T-helper 2 cell treated with Interferon-gamma antibody and Interleukin-4, amounts not matched to agents 5 μg/mL and 100 μg/mL, for 36 hours (primary cell): ENCODE measurements at regions not wholly inside any gene's neighbourhood (a gene's known extent, or its start where the extent isn't known, plus 50 kb on each side); places are given as distances from the start of the nearest gene placed in this dataset.

Source experiments
- DNase-seq: peaks from one replicate; pipeline ENCODE4 v3.0.0; 2021; ENCODE audit warnings: low spot score
- H3K27ac Mint-ChIP-seq: one replicate; pipeline ENCODE4 v1.8.0; 2021; ENCODE audit warnings: mild to moderate bottlenecking, mixed read lengths
- H3K27me3 Mint-ChIP-seq: one replicate; pipeline ENCODE4 v1.8.0; 2021; ENCODE audit warnings: low read depth, mixed read lengths
- H3K36me3 Mint-ChIP-seq: one replicate; pipeline ENCODE4 v1.8.0; 2021; ENCODE audit warnings: low read depth, mixed read lengths
- H3K4me1 Mint-ChIP-seq: one replicate; pipeline ENCODE4 v1.8.0; 2021; ENCODE audit warnings: low read depth, mixed read lengths
- H3K4me3 Mint-ChIP-seq: one replicate; pipeline ENCODE4 v1.8.0; 2022; ENCODE audit warnings: mild to moderate bottlenecking, moderate library complexity, mixed read lengths
- H3K9me3 Mint-ChIP-seq: one replicate; pipeline ENCODE4 v1.8.0; 2021; ENCODE audit warnings: mixed read lengths

GRCh38 chr16:80296034-80296433, 244.8 kb upstream of the DYNLRB2 start:
- no peak for DNase-seq
- Mint-ChIP-seq H3K4me1 (no peaks in the 10 kb centered on the region), H3K36me3 (no peaks in the 10 kb centered on the region), H3K4me3 (no peak overlapping the region), H3K27me3 (peaks cover 3% of the 10 kb centered on the region), H3K27ac (no peak overlapping the region), H3K9me3 (no peaks in the 10 kb centered on the region)

GRCh38 chr16:80294172-80294571, 246.6 kb upstream of the DYNLRB2 start:
- Mint-ChIP-seq H3K9me3 (no peaks in the 10 kb centered on the region), H3K27me3 (peaks cover 3% of the 10 kb centered on the region), H3K36me3 (no peaks in the 10 kb centered on the region), H3K4me1 (no peaks in the 10 kb centered on the region), H3K4me3 (no peak overlapping the region), H3K27ac (no peak overlapping the region)
- no peak for DNase-seq

- no peak for DNase-seq
- Mint-ChIP-seq H3K4me3 (no peak overlapping the region), H3K27ac (no peak overlapping the region), H3K9me3 (no peaks in the 10 kb centered on the region), H3K27me3 (no peaks in the 10 kb centered on the region), H3K4me1 (no peaks in the 10 kb centered on the region), H3K36me3 (no peaks in the 10 kb centered on the region)
Observed at GRCh38 chr16:80288616-80289015, 252.2 kb upstream of the DYNLRB2 start.

- H3K27ac Mint-ChIP-seq = no peak overlapping the region
- no peaks in the 10 kb centered on the region for H3K4me1 Mint-ChIP-seq
- no peaks in the 10 kb centered on the region for H3K9me3 Mint-ChIP-seq
- H3K36me3 Mint-ChIP-seq = no peaks in the 10 kb centered on the region
- peaks cover 2% of the 10 kb centered on the region for H3K27me3 Mint-ChIP-seq
- no peak overlapping the region for H3K4me3 Mint-ChIP-seq
- no peak for DNase-seq
Observed at GRCh38 chr16:80287674-80288073, 253.1 kb upstream of the DYNLRB2 start.

GRCh38 chr16:80285104-80285503, 255.7 kb upstream of the DYNLRB2 start:
- no peaks in the 10 kb centered on the region for H3K9me3 Mint-ChIP-seq
- no peaks in the 10 kb centered on the region for H3K4me1 Mint-ChIP-seq
- no peak for DNase-seq
- no peaks in the 10 kb centered on the region for H3K36me3 Mint-ChIP-seq
- no peak overlapping the region for H3K27ac Mint-ChIP-seq
- no peak overlapping the region for H3K4me3 Mint-ChIP-seq
- peaks cover 2% of the 10 kb centered on the region for H3K27me3 Mint-ChIP-seq

- Mint-ChIP-seq H3K27ac (no peak overlapping the region), H3K4me1 (peaks cover 5% of the 10 kb centered on the region), H3K36me3 (no peaks in the 10 kb centered on the region), H3K4me3 (no peak overlapping the region), H3K27me3 (peaks cover 2% of the 10 kb centered on the region), H3K9me3 (no peaks in the 10 kb centered on the region)
- DNase-seq = no peak
Observed at GRCh38 chr16:80283466-80284392, 257.1 kb upstream of the DYNLRB2 start.

- no peak for DNase-seq
- Mint-ChIP-seq H3K9me3 (no peaks in the 10 kb centered on the region), H3K4me3 (no peak overlapping the region), H3K27me3 (peaks cover 2% of the 10 kb centered on the region), H3K27ac (no peak overlapping the region), H3K4me1 (peaks cover 8% of the 10 kb centered on the region), H3K36me3 (no peaks in the 10 kb centered on the region)
Observed at GRCh38 chr16:80280557-80280956, 260.2 kb upstream of the DYNLRB2 start.

GRCh38 chr16:80279656-80280055, 261.1 kb upstream of the DYNLRB2 start:
- Mint-ChIP-seq H3K9me3 (no peaks in the 10 kb centered on the region), H3K4me3 (no peak overlapping the region), H3K4me1 (peaks cover 8% of the 10 kb centered on the region), H3K36me3 (no peaks in the 10 kb centered on the region), H3K27me3 (peaks cover 2% of the 10 kb centered on the region), H3K27ac (no peak overlapping the region)
- no peak for DNase-seq

GRCh38 chr16:80277182-80277581, 263.6 kb upstream of the DYNLRB2 start:
- H3K4me1 Mint-ChIP-seq = peaks cover 8% of the 10 kb centered on the region
- no peaks in the 10 kb centered on the region for H3K36me3 Mint-ChIP-seq
- no peak for DNase-seq

GRCh38 chr16:80274576-80275191, 266.1 kb upstream of the DYNLRB2 start:
- no peak for DNase-seq
- Mint-ChIP-seq H3K27ac (no peak overlapping the region), H3K9me3 (no peaks in the 10 kb centered on the region)

More at GRCh38 chr16:80277182-80277581, 263.6 kb upstream of the DYNLRB2 start:
- H3K9me3 Mint-ChIP-seq = no peaks in the 10 kb centered on the region
- H3K27me3 Mint-ChIP-seq = no peaks in the 10 kb centered on the region
- no peak overlapping the region for H3K4me3 Mint-ChIP-seq
- H3K27ac Mint-ChIP-seq = no peak overlapping the region

GRCh38 chr16:80273635-80274538, 266.9 kb upstream of the DYNLRB2 start:
- peaks cover 3% of the 10 kb centered on the region for H3K4me1 Mint-ChIP-seq
- H3K4me3 Mint-ChIP-seq = no peak overlapping the region
- peak; percentile 7 for DNase-seq
- H3K27ac Mint-ChIP-seq = no peak overlapping the region
- no peaks in the 10 kb centered on the region for H3K36me3 Mint-ChIP-seq
- H3K9me3 Mint-ChIP-seq = no peaks in the 10 kb centered on the region
- H3K27me3 Mint-ChIP-seq = no peaks in the 10 kb centered on the region

More at GRCh38 chr16:80274576-80275191, 266.1 kb upstream of the DYNLRB2 start:
- no peak overlapping the region for H3K4me3 Mint-ChIP-seq
- H3K4me1 Mint-ChIP-seq = peaks cover 8% of the 10 kb centered on the region
- no peaks in the 10 kb centered on the region for H3K36me3 Mint-ChIP-seq
- H3K27me3 Mint-ChIP-seq = no peaks in the 10 kb centered on the region

- no peak overlapping the region for H3K27ac Mint-ChIP-seq
- H3K4me1 Mint-ChIP-seq = peaks cover 4% of the 10 kb centered on the region
- no peak overlapping the region for H3K4me3 Mint-ChIP-seq
- no peaks in the 10 kb centered on the region for H3K9me3 Mint-ChIP-seq
- no peaks in the 10 kb centered on the region for H3K36me3 Mint-ChIP-seq
- H3K27me3 Mint-ChIP-seq = no peaks in the 10 kb centered on the region
- no peak for DNase-seq
Observed at GRCh38 chr16:80265624-80266306, 275.0 kb upstream of the DYNLRB2 start.
